Subcutaneous abdominal adipose tissue (tissue), 5 donors: ENCODE measurements at regions not wholly inside any gene's neighbourhood (a gene's known extent, or its start where the extent isn't known, plus 50 kb on each side); places are given as distances from the start of the nearest gene placed in this dataset.

Experiments used
- H3K27ac ChIP-seq: one replicate; pipeline ENCODE4 v1.7.0; 2013; ENCODE audit warnings: low read depth, mild to moderate bottlenecking, inconsistent platforms, low read length, moderate library complexity
- H3K27me3 ChIP-seq, 5 donors: one replicate each; pipeline ENCODE4 v1.7.0; 2013; ENCODE audit warnings: low read length in 5 of 5, inconsistent platforms in 1 of 5; ENCODE audit not compliant: control insufficient read depth in 5 of 5, insufficient read depth in 4 of 5
- H3K36me3 ChIP-seq, 5 donors: one replicate each; pipeline ENCODE4 v1.7.0; 2013; ENCODE audit warnings: low read length in 5 of 5; ENCODE audit not compliant: control insufficient read depth in 5 of 5, insufficient read depth in 5 of 5
- H3K4me1 ChIP-seq, 5 donors: one replicate each; pipeline ENCODE4 v1.7.0; 2013; ENCODE audit warnings: low read length in 5 of 5, mild to moderate bottlenecking in 3 of 5, moderate library complexity in 1 of 5; ENCODE audit not compliant: control insufficient read depth in 5 of 5, insufficient read depth in 5 of 5
- H3K4me3 ChIP-seq, 5 donors: one replicate each; pipeline ENCODE4 v1.7.0; 2013; ENCODE audit warnings: low read length in 5 of 5, low read depth in 1 of 5
- H3K9ac ChIP-seq, 5 donors: one replicate each; pipeline ENCODE4 v1.7.0; 2013; ENCODE audit warnings: low read length in 5 of 5, mild to moderate bottlenecking in 4 of 5, moderate library complexity in 3 of 5
- H3K9me3 ChIP-seq, 5 donors: one replicate each; pipeline ENCODE4 v1.7.0; 2013; ENCODE audit warnings: low read length in 5 of 5; ENCODE audit not compliant: control insufficient read depth in 5 of 5
- donor health status: healthy.
- donor health status: healthy.
- donor health status: healthy.
- donor health status: healthy.
- donor health status: healthy.

DNA sequence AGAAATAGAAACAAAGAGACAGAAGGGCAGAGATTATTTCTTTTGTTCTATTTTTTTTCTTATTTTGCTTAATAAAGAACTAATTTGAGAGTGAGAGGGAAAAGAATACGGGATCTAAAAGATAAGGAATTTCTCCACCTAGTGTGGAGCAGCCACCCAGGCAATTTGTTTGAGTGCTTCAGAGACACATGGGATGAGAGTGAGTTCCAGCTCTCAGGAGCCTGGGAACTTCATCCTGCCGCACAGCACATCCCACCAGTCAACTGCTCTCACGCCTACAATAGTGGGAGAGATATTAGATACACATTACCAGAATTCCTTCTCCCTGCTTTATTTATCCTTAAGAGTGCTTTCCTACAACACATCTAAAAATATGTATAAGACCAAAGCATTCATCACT lies 946.4 kb downstream of the PDHA2 start:
- no peaks in the 10 kb centered on the region for H3K9me3 ChIP-seq
- no peaks in the 10 kb centered on the region for H3K36me3 ChIP-seq
- H3K9ac ChIP-seq, result no peak overlapping the region
- H3K4me1 ChIP-seq, result no peaks in the 10 kb centered on the region
- H3K4me3 ChIP-seq, result no peak overlapping the region
- no peak overlapping the region for H3K27ac ChIP-seq
- no peaks in the 10 kb centered on the region for H3K27me3 ChIP-seq

DNA sequence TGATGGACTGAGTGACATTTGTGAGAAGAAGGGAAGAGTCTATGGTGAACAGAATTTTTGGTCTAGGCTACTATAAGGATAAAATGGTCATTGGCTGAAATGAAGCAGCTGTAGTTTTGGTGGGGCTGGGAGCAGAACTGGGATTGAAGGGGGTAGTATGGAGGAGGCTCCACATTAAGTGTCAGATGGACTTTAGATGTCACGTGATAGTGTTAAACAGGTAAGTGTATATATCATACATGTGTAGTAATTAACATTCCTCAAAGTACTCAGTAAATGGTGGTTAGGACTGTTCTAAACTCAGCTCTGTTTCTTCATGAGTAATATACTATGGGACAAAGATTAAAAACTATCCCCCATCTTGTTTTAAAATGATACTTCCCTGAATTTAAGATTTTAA lies 947.9 kb downstream of the PDHA2 start:
- Histone ChIP-seq H3K9ac (no peak overlapping the region), H3K9me3 (no peaks in the 10 kb centered on the region), H3K36me3 (no peaks in the 10 kb centered on the region), H3K27ac (no peak overlapping the region), H3K27me3 (no peaks in the 10 kb centered on the region), H3K4me3 (no peak overlapping the region), H3K4me1 (no peaks in the 10 kb centered on the region)

DNA sequence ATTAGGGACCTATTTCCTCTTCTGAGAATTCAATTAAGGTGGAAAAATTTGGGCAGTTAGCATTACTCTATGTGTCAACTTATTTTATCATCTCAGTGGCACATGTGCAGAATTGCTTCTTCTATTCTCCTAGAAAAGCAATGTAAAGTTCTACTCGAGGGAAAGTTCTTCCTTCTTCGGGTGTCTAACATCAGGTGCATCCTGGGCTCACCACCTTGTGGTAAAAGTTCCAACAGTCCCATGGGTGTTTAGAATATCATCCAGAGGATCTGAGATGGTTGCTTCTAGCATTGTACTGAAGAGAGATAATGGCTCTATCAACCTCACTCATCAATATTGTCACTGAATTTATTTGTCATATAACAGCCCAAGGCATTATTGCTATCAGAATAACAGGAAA lies 969.7 kb downstream of the PDHA2 start:
- no peaks in the 10 kb centered on the region for H3K4me1 ChIP-seq
- H3K36me3 ChIP-seq, result no peaks in the 10 kb centered on the region
- no peak overlapping the region for H3K4me3 ChIP-seq
- no peaks in the 10 kb centered on the region for H3K27me3 ChIP-seq
- H3K27ac ChIP-seq, result no peak overlapping the region
- H3K9ac ChIP-seq, result no peak overlapping the region
- H3K9me3 ChIP-seq, result peaks cover 0 to 3% (median 3%) of the 10 kb centered on the region in 5 donors

DNA sequence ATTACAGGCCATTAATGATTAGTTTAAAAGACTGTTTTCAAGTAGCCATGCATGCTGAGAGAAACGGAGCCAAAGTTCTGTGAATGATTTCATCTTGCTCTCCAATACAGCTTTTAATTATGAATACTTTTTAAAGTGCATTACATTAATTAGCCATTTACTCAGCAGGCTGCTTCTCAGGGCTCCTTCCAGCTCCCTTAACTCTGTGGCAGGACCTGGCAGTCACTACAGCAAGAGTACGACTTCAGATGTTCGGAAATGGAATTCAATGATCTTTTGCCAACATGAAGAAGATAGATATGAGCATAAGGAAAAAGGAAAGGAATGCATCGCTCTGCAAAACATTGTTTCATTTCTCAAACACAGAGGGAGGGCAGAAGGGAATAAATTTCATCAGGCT lies 987.2 kb downstream of the PDHA2 start:
- Histone ChIP-seq H3K27me3 (no peaks in the 10 kb centered on the region), H3K9me3 (no peaks in the 10 kb centered on the region), H3K27ac (no peak overlapping the region), H3K36me3 (no peaks in the 10 kb centered on the region), H3K4me1 (no peaks in the 10 kb centered on the region), H3K4me3 (no peak overlapping the region), H3K9ac (no peak overlapping the region)

- no peaks in the 10 kb centered on the region for H3K36me3 ChIP-seq
- no peak overlapping the region for H3K9ac ChIP-seq
- H3K9me3 ChIP-seq, result no peaks in the 10 kb centered on the region
- no peaks in the 10 kb centered on the region for H3K4me1 ChIP-seq
- no peak overlapping the region for H3K4me3 ChIP-seq
- H3K27me3 ChIP-seq, result no peaks in the 10 kb centered on the region
- H3K27ac ChIP-seq, result no peak overlapping the region
These were observed 993.9 kb downstream of the PDHA2 start for GRCh38 chr4:96833831-96834230.

GRCh38 chr4:96835991-96836390 lies 996.1 kb downstream of the PDHA2 start:
- Histone ChIP-seq H3K4me1 (no peaks in the 10 kb centered on the region), H3K27me3 (no peaks in the 10 kb centered on the region), H3K27ac (no peak overlapping the region), H3K9me3 (no peaks in the 10 kb centered on the region), H3K4me3 (no peak overlapping the region), H3K9ac (no peak overlapping the region), H3K36me3 (no peaks in the 10 kb centered on the region)

- Histone ChIP-seq H3K27me3 (no peaks in the 10 kb centered on the region), H3K27ac (no peak overlapping the region), H3K4me1 (no peaks in the 10 kb centered on the region), H3K9me3 (no peaks in the 10 kb centered on the region), H3K36me3 (no peaks in the 10 kb centered on the region), H3K9ac (no peak overlapping the region), H3K4me3 (no peak overlapping the region)
These were observed 999.5 kb downstream of the PDHA2 start for GRCh38 chr4:96839441-96839840.

- Histone ChIP-seq H3K9me3 (no peaks in the 10 kb centered on the region), H3K4me1 (no peaks in the 10 kb centered on the region), H3K9ac (no peak overlapping the region), H3K27ac (no peak overlapping the region), H3K27me3 (no peaks in the 10 kb centered on the region), H3K36me3 (no peaks in the 10 kb centered on the region), H3K4me3 (no peak overlapping the region)
These were observed 1001.9 kb downstream of the PDHA2 start for GRCh38 chr4:96841801-96842200.

DNA sequence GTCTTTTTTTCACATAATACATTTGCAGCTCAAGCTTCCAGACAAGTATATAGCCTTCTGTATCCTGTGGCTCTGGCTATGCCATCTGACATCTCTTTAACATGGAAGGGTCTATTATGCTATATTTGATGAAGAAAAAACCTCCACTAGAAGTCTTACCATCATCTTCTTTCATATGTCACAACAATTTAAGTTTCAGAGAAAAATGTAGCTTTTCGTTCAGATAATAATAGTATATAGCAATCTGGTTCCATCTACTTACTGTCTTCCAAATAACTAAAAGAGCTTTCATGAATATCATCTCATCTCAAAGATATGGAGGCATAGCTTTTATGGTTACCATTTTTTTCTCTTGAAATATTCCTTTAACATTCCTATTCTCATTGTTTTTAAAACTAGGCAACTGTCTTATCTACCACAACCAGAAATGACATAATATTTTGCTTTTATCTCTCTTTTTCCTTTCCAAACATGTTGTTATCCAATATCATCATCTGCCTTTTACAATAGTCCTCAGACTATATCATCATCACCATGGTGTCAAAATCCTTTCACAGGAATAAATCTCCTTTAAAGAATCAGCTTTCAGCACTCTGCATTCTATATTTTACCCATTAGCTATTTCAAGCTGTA lies 1005.1 kb downstream of the PDHA2 start:
- Histone ChIP-seq H3K9ac (no peak overlapping the region), H3K27me3 (no peaks in the 10 kb centered on the region), H3K36me3 (no peaks in the 10 kb centered on the region), H3K27ac (no peak overlapping the region), H3K9me3 (no peaks in the 10 kb centered on the region), H3K4me1 (no peaks in the 10 kb centered on the region), H3K4me3 (no peak overlapping the region)

DNA sequence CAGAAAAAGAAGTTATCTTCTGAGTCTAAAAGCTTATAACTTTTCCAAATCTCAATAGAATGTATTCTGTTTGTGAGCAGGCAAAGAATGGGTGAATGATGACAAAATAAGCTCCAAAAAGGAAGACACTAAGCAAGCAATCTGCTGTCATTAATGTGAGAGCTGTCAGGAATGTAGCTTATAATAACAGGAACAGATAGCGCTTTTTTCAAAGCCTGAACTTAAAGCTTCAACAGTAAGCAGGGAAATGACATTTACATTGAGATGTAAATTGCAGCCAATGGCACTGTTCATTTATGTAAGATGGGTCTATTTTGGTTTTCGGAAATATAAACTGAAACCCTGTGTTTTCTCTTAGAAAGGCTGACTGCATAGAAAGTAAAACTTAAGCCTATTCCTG lies 1005.9 kb downstream of the PDHA2 start:
- H3K27me3 ChIP-seq, result no peaks in the 10 kb centered on the region
- H3K9ac ChIP-seq, result no peak overlapping the region
- no peaks in the 10 kb centered on the region for H3K4me1 ChIP-seq
- H3K9me3 ChIP-seq, result no peaks in the 10 kb centered on the region
- H3K4me3 ChIP-seq, result no peak overlapping the region
- no peak overlapping the region for H3K27ac ChIP-seq
- no peaks in the 10 kb centered on the region for H3K36me3 ChIP-seq

GRCh38 chr4:96874657-96875056 lies 1034.8 kb downstream of the PDHA2 start:
- Histone ChIP-seq H3K9ac (no peak overlapping the region), H3K9me3 (peaks cover 4 to 11% (median 5%) of the 10 kb centered on the region in 5 donors), H3K36me3 (no peaks in the 10 kb centered on the region), H3K4me1 (no peaks in the 10 kb centered on the region), H3K27me3 (no peaks in the 10 kb centered on the region), H3K27ac (no peak overlapping the region), H3K4me3 (no peak overlapping the region)
